ENCODE measurements at regions not wholly inside any gene's neighbourhood (a gene's known extent, or its start where the extent isn't known, plus 50 kb on each side); places are given as distances from the start of the nearest gene placed in this dataset.

- DNase-seq (ENCODE audit: low read depth in 4 of 4, low spot score in 1 of 4), result no peak
Observed at GRCh38 chr5:98982880-98983279, 54.1 kb upstream of the CHD1 start.

Measured in stimulated activated CD4-positive, alpha-beta T cell treated with anti-CD3 and anti-CD28 coated beads, Interleukin-1b, Interleukin-23, amount 100 ng/mL, for 24 hours (primary cell).